Hypothalamus (tissue), 51 donors: ENCODE measurements at regions not wholly inside any gene's neighbourhood (a gene's known extent, or its start where the extent isn't known, plus 50 kb on each side); places are given as distances from the start of the nearest gene placed in this dataset.
"Not testable (repeated sequence)": the region's sequence is repeated elsewhere in the genome, so short reads cannot be mapped to it uniquely, and the experiment has no call there.

Source experiments
- DNase-seq, 51 donors: peaks; one replicate each; lab custom pipeline; 2025; lab: John Stamatoyannopoulos, UW

DNA sequence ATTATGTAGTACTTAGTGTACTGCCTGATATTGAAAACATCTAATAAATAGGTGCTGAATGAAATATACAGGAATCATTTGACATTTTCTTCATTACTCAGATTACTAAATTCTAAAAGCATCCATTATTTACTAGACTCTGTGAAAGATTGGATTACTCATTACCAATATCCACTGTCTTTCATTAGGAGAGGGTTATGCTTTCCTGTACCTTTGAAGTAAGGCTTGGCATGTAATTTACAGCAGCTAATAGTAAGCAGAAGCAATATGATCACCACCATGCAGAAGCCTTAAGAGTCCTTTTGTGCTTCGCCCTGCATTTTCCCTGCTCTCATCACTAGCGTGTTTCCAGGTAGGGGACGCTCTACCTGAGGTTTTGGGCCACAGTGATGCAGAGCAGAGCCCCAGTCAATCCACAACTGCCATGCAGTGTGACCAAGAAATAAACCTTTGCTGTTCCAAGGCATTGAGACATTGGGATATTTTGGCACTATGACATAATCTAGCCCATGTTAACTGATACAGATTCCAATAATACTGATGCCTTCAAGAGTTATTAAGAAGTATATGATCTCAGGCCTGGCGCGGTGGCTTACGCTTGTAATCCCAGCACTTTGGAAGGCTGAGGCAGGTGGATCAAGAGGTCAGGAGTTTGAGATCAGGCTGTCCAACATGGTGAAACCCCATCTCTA, 502.8 kb upstream of the MARCKS start:
- no peak for DNase-seq

DNA sequence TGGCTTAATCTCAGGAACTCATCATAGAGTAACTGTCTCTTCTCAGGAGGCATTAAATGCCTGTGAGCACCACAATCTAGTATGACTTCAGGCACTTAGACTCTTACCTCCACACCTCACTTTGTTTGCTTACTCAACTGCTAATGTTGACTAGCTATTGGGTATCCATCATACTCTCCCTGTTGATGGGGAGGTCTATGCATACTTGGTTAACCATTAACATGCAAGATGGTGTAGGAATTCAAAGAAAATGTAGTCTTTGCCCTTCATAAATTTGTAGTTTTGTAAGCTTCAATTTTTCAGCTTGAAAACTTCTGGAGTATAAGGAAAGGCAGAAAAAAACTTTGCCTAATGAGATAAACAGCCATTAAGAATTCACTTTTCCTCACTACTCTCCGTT, 501.0 kb upstream of the MARCKS start:
- no peak for DNase-seq

DNA sequence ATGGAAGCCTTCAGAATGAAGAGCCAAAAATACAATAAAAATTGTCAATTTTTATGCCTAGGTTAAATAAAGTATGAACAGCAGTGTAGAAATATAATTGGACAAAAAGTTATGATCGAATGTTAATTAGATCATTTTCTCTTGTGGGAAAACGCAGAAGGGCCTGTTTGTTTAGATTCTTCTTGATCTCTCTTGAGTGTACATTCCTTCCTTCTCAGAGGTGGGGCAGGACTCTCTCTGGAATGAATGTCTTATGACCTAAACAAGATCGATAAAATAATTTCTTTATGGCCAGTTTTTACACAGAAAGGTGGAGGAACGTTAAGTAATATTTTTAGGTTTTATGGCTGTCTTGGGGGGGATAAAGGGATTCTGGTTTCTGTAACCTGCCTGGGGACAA, 500.1 kb upstream of the MARCKS start:
- DNase-seq: no peak

DNA sequence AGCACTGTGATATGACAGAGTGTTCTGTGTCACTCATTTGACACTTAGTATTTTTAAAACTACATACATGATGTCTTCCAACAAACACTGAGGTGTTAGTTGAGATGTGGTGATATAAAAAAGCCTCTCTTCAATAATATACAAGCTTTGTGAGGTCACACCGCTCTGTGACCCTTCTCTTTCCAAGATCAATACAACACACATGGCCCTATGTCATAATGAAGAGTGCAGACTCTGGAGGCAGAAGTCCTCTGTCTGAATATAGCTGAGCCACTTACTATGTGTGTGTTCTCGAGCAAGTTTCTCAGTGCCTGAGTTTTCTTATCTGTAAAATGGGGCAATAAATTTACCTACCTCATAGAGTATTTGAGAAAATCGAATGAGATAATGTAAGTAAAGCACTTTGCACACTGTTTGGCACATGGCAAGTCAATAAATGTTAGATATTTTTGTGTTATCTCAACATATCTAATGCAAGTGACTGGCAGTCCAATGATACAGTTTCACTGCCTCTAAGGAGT, 499.0 kb upstream of the MARCKS start:
- DNase-seq: no peak

DNA sequence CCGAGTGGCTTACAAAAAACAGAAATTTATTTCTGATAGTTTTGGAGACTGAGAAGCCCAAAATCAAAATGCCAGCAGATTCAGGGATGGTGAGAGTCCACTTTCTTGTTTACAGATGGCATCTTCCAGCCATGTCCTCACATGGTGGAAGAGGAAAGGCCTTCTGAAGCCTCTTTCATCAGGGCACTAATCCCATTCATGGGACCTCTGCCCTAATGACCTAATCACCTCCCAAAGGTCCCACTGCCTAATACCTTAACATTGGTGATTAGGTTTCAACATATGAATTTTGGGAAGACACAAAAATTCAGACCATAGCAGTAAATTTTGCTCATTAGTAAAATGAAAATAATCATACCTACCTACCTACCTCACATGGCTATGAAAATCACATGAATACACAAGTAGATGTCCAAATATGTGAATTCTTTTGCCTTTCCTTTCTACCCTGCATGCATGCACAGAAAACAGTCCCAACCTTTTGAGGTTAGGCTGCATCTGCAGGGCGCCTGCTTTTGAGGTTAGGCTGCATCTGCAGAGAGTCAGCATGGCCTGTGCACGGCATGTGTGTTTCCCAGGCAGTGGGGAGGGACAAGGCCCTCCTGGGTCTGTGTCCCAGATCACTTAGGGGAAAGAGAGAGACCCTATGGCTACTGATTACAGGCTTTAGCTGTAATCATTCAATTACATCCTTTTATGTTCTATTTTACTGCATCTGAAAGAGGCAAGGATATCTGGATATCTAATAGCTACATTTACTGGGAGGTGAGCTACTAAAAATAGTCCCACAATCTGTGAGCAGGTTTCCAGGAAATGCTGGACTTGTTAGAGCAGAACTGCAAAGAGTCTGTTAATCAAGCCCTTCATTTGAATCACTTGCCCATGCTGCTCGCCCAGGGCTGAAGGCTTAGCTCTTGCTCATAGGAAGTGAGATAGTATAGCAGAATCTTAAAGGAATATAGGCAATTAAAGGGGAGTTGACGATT, 497.7 kb upstream of the MARCKS start:
- no peak for DNase-seq

DNA sequence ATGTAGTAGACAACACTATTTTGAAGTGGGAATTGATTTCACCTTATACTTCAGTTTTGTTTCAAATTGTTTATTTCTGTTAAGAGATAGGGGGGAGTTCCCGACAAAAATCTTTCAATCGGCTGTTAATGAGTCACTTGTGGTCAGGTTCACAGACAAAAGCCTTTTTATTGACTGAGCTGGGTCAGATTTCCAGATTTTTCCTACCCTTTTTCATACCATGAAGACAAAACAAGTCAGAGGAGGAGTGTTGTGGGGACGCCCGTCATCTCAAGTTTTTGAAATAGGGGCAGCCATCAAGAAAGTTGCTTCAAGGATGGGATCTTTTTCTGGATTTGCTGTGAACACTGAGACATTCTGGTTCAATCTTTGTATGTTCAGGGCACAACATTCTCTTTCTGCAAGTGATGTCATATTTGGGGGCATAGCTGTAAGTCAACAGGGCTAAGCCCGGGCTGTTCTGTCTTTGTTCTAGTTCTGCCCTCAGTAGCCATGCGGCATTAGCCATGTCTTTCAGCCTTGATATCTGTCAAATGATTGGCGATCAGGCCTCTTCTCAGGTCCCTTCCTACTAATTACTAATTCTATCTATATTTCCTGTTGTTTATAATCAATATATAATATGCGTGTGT, 496.0 kb upstream of the MARCKS start:
- no peak for DNase-seq

DNA sequence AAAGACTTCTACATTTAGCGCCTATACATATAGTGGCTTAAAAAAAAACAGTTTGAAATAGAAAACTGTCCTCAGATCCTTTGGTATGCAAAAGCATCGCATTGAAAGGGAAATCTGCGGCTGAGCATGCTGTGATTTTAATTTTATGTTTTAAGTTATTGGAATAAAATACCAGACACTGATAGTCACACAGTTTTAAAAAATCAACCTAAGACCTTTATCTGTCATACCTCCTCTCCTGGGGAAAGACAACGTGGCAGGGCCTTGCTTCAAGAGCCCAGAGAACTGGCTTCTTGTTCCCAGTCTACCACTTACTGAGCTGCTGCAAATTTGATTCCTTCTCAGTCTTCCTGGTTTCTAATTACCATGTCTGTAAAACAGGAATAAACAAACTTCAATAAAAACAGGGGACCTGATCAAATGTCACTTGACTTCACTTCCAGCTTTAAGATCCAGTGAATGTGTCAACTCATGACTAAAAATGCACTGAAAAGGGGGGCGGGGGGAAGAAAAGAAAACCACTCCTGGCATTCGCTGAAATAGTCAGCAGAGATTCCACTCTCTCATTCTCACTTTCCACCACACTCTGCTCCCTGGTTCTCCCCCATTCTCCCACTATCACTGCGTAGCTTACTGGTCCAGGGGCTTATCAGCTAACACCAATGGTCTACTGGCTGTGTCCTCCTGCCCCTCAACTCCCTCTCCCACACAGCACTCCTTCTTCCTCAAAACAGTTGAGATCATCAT, 494.7 kb upstream of the MARCKS start:
- no peak for DNase-seq

DNA sequence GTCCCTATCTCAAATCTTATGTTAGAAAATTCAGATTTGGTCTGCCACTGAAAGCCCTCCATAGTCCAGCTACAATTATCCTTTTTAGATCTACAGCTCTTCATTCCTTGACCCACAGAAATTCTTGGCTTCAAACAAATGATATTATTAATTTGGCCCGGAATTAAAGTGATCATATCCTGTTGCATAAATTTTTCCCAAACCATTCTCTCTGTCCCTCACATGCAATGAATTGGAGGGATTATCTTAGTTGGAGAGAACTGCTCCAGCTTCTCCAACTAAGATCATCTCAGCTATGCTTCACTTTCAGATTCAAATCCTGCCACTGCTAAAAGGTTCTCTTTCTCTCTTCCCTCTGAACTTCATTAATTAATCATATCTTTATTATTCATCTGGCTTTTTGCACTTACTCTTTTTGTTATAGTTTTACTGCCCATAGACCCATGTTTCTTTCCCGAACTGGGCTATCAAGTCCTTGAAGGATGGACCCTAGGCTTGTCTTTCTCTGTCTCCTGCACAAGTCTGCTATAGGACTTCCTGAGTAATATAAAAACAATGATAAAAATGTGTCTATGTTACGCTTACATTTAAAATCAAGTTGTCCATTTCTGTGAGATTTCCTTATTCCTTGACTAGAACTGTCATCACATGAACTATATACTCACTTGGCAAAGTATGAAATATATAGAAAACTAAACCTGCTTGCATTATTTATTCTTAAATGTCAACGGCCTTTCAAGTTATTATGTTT, 493.9 kb upstream of the MARCKS start:
- no peak for DNase-seq

DNA sequence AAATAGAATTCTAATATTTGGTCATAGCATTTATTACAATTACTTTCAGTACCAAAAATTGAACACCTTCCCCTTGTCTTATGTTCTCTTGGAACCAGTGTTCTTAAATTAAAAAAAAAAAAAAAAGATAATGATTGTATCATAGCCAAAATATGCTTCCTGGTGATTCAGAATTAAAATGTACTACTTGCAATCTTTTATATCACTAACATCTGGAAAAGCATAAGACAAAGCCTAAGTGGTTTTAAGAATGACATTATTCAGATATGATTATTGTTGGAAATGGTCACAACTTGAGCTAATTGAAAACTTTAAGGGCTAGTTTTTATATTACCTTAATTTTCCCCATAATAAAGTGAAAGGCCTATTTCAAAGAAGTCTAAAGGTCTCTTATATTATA, 493.3 kb upstream of the MARCKS start:
- DNase-seq: no peak

DNA sequence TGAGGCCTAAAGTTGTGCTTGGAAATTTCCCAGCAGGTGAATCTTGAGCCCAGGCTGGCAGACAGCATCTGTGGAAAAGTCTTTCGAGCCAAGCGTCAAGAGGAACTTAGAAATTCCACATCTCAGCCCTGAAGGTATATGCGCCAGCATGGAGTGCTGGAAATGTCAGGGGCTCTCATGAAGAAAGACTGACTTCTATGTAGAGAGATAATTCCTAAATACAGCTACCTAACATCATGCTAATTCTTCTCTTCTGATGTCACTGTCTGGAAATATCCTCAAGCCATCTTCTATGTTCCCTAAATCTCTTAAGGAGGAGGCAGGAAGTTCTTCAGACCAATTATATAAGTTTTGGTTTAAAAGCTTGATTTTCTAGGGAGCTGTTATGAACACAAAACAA, 492.4 kb upstream of the MARCKS start:
- DNase-seq: no peak

DNA sequence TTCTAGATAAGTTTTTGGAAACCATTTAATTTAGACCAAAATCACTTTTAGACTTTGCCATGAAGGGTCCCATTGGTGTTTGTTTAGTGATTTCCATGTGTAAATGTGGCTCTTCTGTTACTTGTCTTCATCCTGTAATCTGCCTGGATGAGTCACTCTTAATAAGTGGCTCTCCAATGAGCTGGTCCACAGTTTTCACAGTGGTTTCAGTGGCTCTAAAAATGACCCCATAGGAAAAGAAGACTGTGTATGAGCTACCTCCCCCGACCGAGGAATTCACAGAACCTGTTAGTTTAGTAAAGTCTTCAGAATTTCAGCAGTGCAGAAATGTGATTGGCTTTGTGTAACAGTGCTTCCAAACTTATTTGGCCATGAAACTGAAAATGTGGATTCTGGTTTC, 492.0 kb upstream of the MARCKS start:
- no peak for DNase-seq

DNA sequence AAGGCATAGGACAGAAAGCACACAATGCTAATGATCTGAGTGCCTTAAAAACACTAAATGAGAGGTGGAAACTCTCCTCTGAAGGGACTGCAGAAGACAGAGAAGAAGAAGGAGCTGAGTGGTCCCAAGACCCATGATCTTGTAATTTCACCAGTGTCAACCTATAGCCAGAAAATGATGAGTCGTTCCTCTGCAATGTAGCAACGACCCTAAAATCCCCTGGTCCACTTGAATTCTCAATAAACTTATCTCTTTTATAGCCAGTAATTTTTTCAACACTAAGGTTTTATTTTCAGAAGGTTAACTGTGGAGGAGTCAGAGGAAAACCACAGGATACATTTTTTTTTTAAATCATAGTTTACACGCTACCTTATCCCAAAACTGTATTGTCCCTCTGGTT, 490.6 kb upstream of the MARCKS start:
- DNase-seq: no peak

DNA sequence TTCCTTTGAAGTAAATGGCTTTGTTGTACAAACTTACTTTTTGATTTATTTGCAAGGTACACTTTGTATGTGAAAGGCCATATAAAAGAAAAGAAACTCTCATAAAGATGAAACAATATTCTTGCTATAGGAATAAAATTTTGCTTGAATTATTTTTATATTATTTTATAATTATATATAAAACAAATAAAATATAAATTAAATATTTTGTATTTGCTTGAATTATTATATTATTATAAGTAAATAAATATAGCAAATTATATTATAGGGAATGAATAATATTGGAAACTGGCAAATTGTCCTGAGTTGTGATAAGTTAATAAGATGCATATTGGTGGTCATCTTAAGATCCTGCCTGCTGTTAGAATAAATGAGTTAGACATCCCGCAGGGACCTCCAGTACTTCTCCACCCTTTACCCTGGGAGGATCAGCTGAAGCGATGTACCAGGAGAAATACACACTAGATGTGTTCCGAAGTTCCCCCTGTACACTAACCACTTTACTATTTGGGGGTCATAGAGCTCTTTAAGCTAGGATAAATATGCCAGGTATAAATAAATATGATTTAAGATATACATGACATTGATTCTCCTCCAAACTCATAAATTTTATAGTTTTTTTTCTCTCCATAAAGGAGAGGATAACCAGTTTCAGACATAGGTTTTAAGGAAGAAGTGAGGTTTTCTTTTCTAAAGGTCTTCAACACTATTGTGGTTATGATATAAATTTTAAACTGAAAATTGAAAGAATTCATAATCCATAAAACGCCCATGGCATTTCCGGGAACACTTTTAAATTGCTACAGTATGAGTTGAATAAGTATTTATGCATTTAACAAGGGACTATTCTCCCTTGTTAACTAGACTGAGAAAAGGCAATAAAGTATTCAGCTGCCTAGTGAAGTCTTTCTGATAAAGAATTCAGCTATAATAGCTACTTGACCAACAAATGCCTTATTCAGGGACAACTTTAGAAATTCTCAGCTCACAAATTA, 486.3 kb upstream of the MARCKS start:
- DNase-seq: no peak

DNA sequence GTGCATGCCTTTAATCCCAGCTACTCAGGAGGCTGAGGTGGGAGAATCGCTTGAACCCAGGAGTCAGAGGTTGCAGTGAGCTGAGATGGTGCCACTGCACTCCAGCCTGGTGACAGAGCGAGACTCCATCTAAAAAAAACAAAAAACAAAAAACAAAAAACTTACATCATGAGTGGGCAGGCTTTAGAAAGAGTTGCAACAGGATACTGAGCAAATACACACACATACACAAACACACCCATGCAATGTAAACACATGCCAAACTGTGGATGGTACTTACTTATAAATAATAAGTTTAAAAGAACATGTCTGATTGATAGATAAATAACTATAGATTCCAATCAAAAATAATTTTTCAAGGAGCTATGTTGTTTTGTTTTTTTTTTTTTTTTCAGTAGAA, 481.7 kb upstream of the MARCKS start:
- not testable (repeated sequence) for DNase-seq

DNA sequence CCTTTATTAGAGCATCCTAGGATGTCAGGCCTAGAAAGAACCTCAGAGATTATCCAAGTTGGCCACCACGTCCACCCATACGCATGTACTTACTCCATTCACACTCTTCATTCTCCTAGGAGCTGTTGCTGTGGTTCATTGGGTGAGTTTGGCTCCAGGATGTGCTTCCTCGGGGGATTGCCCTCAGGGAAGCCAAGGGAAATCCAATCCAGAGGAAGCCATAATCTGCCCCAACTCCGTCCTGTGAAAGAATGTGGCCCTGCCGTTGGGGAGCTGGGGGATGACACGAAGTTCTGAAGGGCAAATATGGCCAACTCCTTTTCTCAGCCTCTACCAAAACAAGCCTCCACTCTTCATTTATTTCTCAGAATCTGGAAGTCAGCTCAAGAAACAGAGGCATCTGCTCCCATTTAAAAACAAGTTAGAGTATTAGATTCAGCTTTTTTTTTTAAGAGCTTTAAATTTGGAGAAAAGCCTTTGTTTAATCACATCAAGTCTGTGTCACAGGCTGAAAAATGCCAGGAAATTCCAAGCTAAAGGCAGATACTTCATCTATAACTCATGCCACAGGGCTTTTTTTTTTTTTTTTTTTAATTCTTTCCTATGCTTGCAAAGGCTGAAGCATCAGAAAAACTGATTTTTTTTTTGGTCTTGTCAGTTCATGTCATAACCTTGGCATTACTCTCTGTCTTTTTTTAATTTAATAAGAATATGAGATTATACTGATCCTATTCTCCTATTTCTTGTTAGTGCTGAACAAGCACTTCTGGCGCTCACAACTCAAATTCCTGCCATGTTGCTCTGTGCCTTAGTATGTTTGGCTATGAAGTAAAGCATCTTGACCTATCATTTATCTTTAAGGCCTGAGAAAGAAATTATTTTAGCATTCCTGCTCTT, 480.9 kb upstream of the MARCKS start:
- DNase-seq: no peak

DNA sequence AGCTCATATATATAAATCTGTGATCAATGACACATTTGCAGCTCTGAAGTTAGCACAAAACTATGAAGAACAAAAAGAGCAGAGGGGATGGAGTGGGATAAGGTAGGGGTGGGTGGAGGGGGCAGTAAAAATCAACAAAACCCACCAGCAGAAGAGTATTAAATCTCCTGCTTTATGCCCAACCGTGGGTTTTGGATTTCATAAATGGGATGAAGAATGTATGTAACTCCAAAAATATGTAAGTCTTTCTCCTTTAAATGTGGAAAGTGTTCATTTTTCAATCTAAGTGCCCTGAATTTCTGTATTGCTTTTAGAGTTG, 480.3 kb upstream of the MARCKS start:
- no peak for DNase-seq

DNA sequence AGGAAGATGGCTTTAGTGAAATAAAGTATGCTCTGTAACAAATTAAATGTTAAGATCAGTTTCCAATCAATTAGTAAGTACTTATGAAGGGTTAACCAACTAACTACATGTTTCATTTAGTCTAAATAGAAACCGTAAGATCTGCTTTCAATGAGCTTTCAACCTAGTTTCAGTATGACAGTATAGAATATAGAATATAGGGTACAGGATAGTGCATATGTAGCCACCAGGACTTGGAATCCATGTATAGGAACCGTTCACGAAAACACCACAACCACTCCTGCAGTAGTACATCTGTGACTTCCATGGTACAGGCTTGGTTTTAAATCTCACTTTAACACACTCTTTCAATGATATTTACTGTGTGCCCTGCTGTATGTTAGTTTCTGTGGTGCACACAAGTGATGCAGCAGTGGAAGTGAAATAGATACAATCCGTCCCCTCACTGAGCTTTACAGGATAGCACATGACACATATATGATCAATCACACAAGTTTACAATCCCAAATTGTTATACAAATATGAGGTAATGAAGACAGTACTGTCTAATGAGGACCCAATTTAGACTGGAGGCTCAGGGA, 479.7 kb upstream of the MARCKS start:
- DNase-seq: no peak
